ENCODE measurements at regions not wholly inside any gene's neighbourhood (a gene's known extent, or its start where the extent isn't known, plus 50 kb on each side); places are given as distances from the start of the nearest gene placed in this dataset.

GRCh38 chr5:35356725-35357124 is 126.4 kb upstream of the PRLR start (continued):
- TF ChIP-seq ZHX1 (CRISPR knock-in tag; IDR thresholded peaks at IDR 0.05; ENCODE audit: low read depth) = no peak

GRCh38 chr5:35354751-35355150 is 124.5 kb upstream of the PRLR start:
- Histone ChIP-seq H3K4me2 (ENCODE audit: low read depth, low read length) (no peak overlapping the region), H3K9ac (ENCODE audit: insufficient read depth, low read depth, low read length) (no peak overlapping the region), H3K9me3 (ENCODE audit: low read length) (peaks cover 9% of the 10 kb centered on the region; the same call in 1 of the 2 replicates), H2AFZ (ENCODE audit: low read length) (no peak overlapping the region), H3K27me3 (ENCODE audit: control insufficient read depth in 1 of 2, insufficient read depth in 2 of 2, low read length in 2 of 2) (0 out of 5 replicates have a peak, but pooled peaks cover 0 to 4% of the 10 kb centered on the region in 2 experiments), H4K20me1 (ENCODE audit: insufficient read depth, low read length) (no peaks in the 10 kb centered on the region), H3K4me3 (replicated peaks in 1 of 3; ENCODE audit: insufficient read depth in 1 of 3, low read depth in 2 of 3, low read length in 3 of 3) (no peak overlapping the region), H3K4me1 (ENCODE audit: insufficient read depth, low read length) (no peaks in the 10 kb centered on the region; the same call in 1 of the 2 replicates), H3K27ac (ENCODE audit: extremely low read length, insufficient read depth, low read length) (no peak overlapping the region), H3K36me3 (replicated peaks in 1 of 2; ENCODE audit: control insufficient read depth in 1 of 2, insufficient read depth in 2 of 2, low read length in 2 of 2) (no peaks in the 10 kb centered on the region), H3K79me2 (ENCODE audit: insufficient read depth, low read length) (no peaks in the 10 kb centered on the region)
- POLR2A ChIA-PET = no interaction called here
- CTCF ChIA-PET (ENCODE audit: low intra/inter-chr PET ratio, low total read pairs) = no interaction called here
- no TSS peak for BruUV-seq (replicated peaks)
- intact Hi-C loops (cut with micrococcal nuclease; ENCODE audit: unreplicated experiment) (no loop called here), in situ Hi-C loops (cut with HindIII; ENCODE audit: extremely low pct_ligation_motif_present, low pct_unique_long_range_greater_than_20kb) (no loop called here)
- 60% methylated on average over 1 of the region's 3 CpGs for WGBS (ENCODE audit: low lambda C conversion rate)
- TF ChIP-seq CREBL2 (CRISPR knock-in tag; IDR thresholded peaks at IDR 0.05; ENCODE audit: borderline replicate concordance) = no peak
- no peak for TF ChIP-seq NR2F2 (IDR thresholded peaks at IDR 0.05; ENCODE audit: borderline replicate concordance, low read depth)
- TF ChIP-seq RAD51 (IDR thresholded peaks at IDR 0.05; ENCODE audit: borderline replicate concordance) = no peak
- no peak for TF ChIP-seq SMAD1 (CRISPR knock-in tag; IDR thresholded peaks at IDR 0.05; ENCODE audit: borderline replicate concordance, low read depth)
- TF ChIP-seq ZSCAN9 (CRISPR knock-in tag; IDR thresholded peaks at IDR 0.05; ENCODE audit: borderline replicate concordance) = no peak
- no peak for TF ChIP-seq ZNF569 (CRISPR knock-in tag; IDR thresholded peaks at IDR 0.05; ENCODE audit: borderline replicate concordance)
- FAIRE-seq (no peak), DNase-seq (ENCODE audit: low spot score) (no peak), ATAC-seq (no peak)

Measured in HepG2 (cell line).